ENCODE measurements at regions not wholly inside any gene's neighbourhood (a gene's known extent, or its start where the extent isn't known, plus 50 kb on each side); places are given as distances from the start of the nearest gene placed in this dataset.
"Not testable (repeated sequence)": the region's sequence is repeated elsewhere in the genome, so short reads cannot be mapped to it uniquely, and the experiment has no call there.

- no peak overlapping the region for H3K27ac Mint-ChIP-seq
These were observed 78.0 kb upstream of the SPRY4 start for GRCh38 chr5:142402752-142403318.

GRCh38 chr5:142400415-142400814 lies 75.6 kb upstream of the SPRY4 start:
- no peaks in the 10 kb centered on the region for H3K4me1 Mint-ChIP-seq (ENCODE audit: low read depth)
- H3K9me3 Mint-ChIP-seq (ENCODE audit: low read depth) = peaks cover 14% of the 10 kb centered on the region
- H3K27me3 Mint-ChIP-seq = no peaks in the 10 kb centered on the region
- H3K27ac Mint-ChIP-seq = no peak overlapping the region
- peaks cover 9% of the 10 kb centered on the region for H3K36me3 Mint-ChIP-seq
- no peak overlapping the region for H3K4me3 Mint-ChIP-seq

More at GRCh38 chr5:142402752-142403318, 78.0 kb upstream of the SPRY4 start:
- Mint-ChIP-seq H3K27me3 (no peaks in the 10 kb centered on the region), H3K9me3 (ENCODE audit: low read depth) (no peaks in the 10 kb centered on the region), H3K36me3 (no peaks in the 10 kb centered on the region), H3K4me1 (ENCODE audit: low read depth) (no peaks in the 10 kb centered on the region), H3K4me3 (no peak overlapping the region)

- no peaks in the 10 kb centered on the region for H3K27me3 Mint-ChIP-seq
- no peak overlapping the region for H3K4me3 Mint-ChIP-seq
- H3K4me1 Mint-ChIP-seq (ENCODE audit: low read depth) = no peaks in the 10 kb centered on the region
- H3K36me3 Mint-ChIP-seq = peaks cover 13% of the 10 kb centered on the region
- peaks cover 18% of the 10 kb centered on the region for H3K9me3 Mint-ChIP-seq (ENCODE audit: low read depth)
- H3K27ac Mint-ChIP-seq = no peak overlapping the region
These were observed 75.1 kb upstream of the SPRY4 start for GRCh38 chr5:142399891-142400290.

GRCh38 chr5:142398730-142399055 lies 73.9 kb upstream of the SPRY4 start:
- H3K27ac Mint-ChIP-seq = no peak overlapping the region
- H3K36me3 Mint-ChIP-seq = peaks cover 13% of the 10 kb centered on the region
- no peak overlapping the region for H3K4me3 Mint-ChIP-seq
- H3K4me1 Mint-ChIP-seq (ENCODE audit: low read depth) = no peaks in the 10 kb centered on the region
- H3K9me3 Mint-ChIP-seq (ENCODE audit: low read depth) = peaks cover 18% of the 10 kb centered on the region
- H3K27me3 Mint-ChIP-seq = no peaks in the 10 kb centered on the region

- not testable (repeated sequence) for H3K4me1 Mint-ChIP-seq (ENCODE audit: low read depth); H3K27ac Mint-ChIP-seq; H3K27me3 Mint-ChIP-seq; H3K4me3 Mint-ChIP-seq
- peaks cover 18% of the 10 kb centered on the region for H3K9me3 Mint-ChIP-seq (ENCODE audit: low read depth)
- peaks cover 13% of the 10 kb centered on the region for H3K36me3 Mint-ChIP-seq
These were observed 73.3 kb upstream of the SPRY4 start for GRCh38 chr5:142398011-142398729.

- Mint-ChIP-seq H3K4me1 (ENCODE audit: low read depth) (no peaks in the 10 kb centered on the region), H3K27ac (no peak overlapping the region)
These were observed 72.4 kb upstream of the SPRY4 start for GRCh38 chr5:142397178-142397577.

GRCh38 chr5:142396436-142397038 lies 71.7 kb upstream of the SPRY4 start:
- peaks cover under 1% of the 10 kb centered on the region for H3K27me3 Mint-ChIP-seq
- H3K27ac Mint-ChIP-seq = no peak overlapping the region
- H3K4me1 Mint-ChIP-seq (ENCODE audit: low read depth) = peaks cover under 1% of the 10 kb centered on the region
- H3K36me3 Mint-ChIP-seq = peaks cover 13% of the 10 kb centered on the region
- H3K4me3 Mint-ChIP-seq = no peak overlapping the region
- H3K9me3 Mint-ChIP-seq (ENCODE audit: low read depth) = peaks cover 18% of the 10 kb centered on the region

More at GRCh38 chr5:142397178-142397577, 72.4 kb upstream of the SPRY4 start:
- H3K27me3 Mint-ChIP-seq = no peaks in the 10 kb centered on the region
- peaks cover 13% of the 10 kb centered on the region for H3K36me3 Mint-ChIP-seq
- H3K9me3 Mint-ChIP-seq (ENCODE audit: low read depth) = peaks cover 18% of the 10 kb centered on the region
- no peak overlapping the region for H3K4me3 Mint-ChIP-seq

GRCh38 chr5:142395334-142395733 lies 70.5 kb upstream of the SPRY4 start:
- Mint-ChIP-seq H3K36me3 (peaks cover 13% of the 10 kb centered on the region), H3K9me3 (ENCODE audit: low read depth) (peaks cover 18% of the 10 kb centered on the region), H3K4me3 (no peak overlapping the region), H3K27me3 (peaks cover 2% of the 10 kb centered on the region), H3K27ac (no peak overlapping the region), H3K4me1 (ENCODE audit: low read depth) (peaks cover 2% of the 10 kb centered on the region)

- peaks cover 2% of the 10 kb centered on the region for H3K27me3 Mint-ChIP-seq
- peaks cover 9% of the 10 kb centered on the region for H3K4me1 Mint-ChIP-seq (ENCODE audit: low read depth)
- peaks cover 7% of the 10 kb centered on the region for H3K36me3 Mint-ChIP-seq
- H3K4me3 Mint-ChIP-seq = no peak overlapping the region
- H3K9me3 Mint-ChIP-seq (ENCODE audit: low read depth) = peaks cover 12% of the 10 kb centered on the region
- no peak overlapping the region for H3K27ac Mint-ChIP-seq
These were observed 66.4 kb upstream of the SPRY4 start for GRCh38 chr5:142391058-142391845.

- Mint-ChIP-seq H3K9me3 (ENCODE audit: low read depth) (peaks cover 3% of the 10 kb centered on the region), H3K36me3 (peaks cover 3% of the 10 kb centered on the region), H3K4me3 (no peak overlapping the region), H3K27me3 (peaks cover 2% of the 10 kb centered on the region), H3K27ac (no peak overlapping the region), H3K4me1 (ENCODE audit: low read depth) (peaks cover 9% of the 10 kb centered on the region)
These were observed 65.5 kb upstream of the SPRY4 start for GRCh38 chr5:142390334-142390733.

- Mint-ChIP-seq H3K4me1 (ENCODE audit: low read depth) (peaks cover 15% of the 10 kb centered on the region), H3K36me3 (no peaks in the 10 kb centered on the region), H3K9me3 (ENCODE audit: low read depth) (no peaks in the 10 kb centered on the region), H3K27ac (no peak overlapping the region), H3K27me3 (peaks cover 2% of the 10 kb centered on the region), H3K4me3 (no peak overlapping the region)
These were observed 63.9 kb upstream of the SPRY4 start for GRCh38 chr5:142388696-142389095.

GRCh38 chr5:142387024-142387682 lies 62.3 kb upstream of the SPRY4 start:
- H3K4me1 Mint-ChIP-seq (ENCODE audit: low read depth) = peaks cover 15% of the 10 kb centered on the region
- no peak overlapping the region for H3K4me3 Mint-ChIP-seq
- no peaks in the 10 kb centered on the region for H3K9me3 Mint-ChIP-seq (ENCODE audit: low read depth)
- peaks cover 2% of the 10 kb centered on the region for H3K27me3 Mint-ChIP-seq
- no peaks in the 10 kb centered on the region for H3K36me3 Mint-ChIP-seq
- H3K27ac Mint-ChIP-seq = no peak overlapping the region

- Mint-ChIP-seq H3K4me3 (no peak overlapping the region), H3K27ac (no peak overlapping the region), H3K4me1 (ENCODE audit: low read depth) (peaks cover 13% of the 10 kb centered on the region), H3K27me3 (peaks cover under 1% of the 10 kb centered on the region), H3K36me3 (no peaks in the 10 kb centered on the region), H3K9me3 (ENCODE audit: low read depth) (no peaks in the 10 kb centered on the region)
These were observed 61.6 kb upstream of the SPRY4 start for GRCh38 chr5:142386137-142387023.

GRCh38 chr5:142385194-142385593 lies 60.4 kb upstream of the SPRY4 start:
- no peaks in the 10 kb centered on the region for H3K9me3 Mint-ChIP-seq (ENCODE audit: low read depth)
- H3K36me3 Mint-ChIP-seq = no peaks in the 10 kb centered on the region
- H3K4me3 Mint-ChIP-seq = no peak overlapping the region
- H3K4me1 Mint-ChIP-seq (ENCODE audit: low read depth) = peaks cover 13% of the 10 kb centered on the region
- H3K27ac Mint-ChIP-seq = no peak overlapping the region
- no peaks in the 10 kb centered on the region for H3K27me3 Mint-ChIP-seq
